HG03060 (cell line): ENCODE measurements at regions not wholly inside any gene's neighbourhood (a gene's known extent, or its start where the extent isn't known, plus 50 kb on each side); places are given as distances from the start of the nearest gene placed in this dataset.
"Not testable (repeated sequence)": the region's sequence is repeated elsewhere in the genome, so short reads cannot be mapped to it uniquely, and the experiment has no call there.

Experiments used
- ATAC-seq: cut with Tn5 transposase; IDR thresholded peaks from one replicate; pipeline ENCODE4 v1.9.1; 2021; ENCODE audit warnings: low read depth, moderate number of reproducible peaks; ENCODE audit not compliant: unreplicated experiment

- not testable (repeated sequence) for ATAC-seq
These were observed 56.8 kb upstream of the FGF16 start for GRCh38 chrX:77390365-77390764.

- ATAC-seq = no peak
These were observed 50.4 kb upstream of the FGF16 start for GRCh38 chrX:77396781-77397180.
